DND-41 (cell line): ENCODE measurements at regions not wholly inside any gene's neighbourhood (a gene's known extent, or its start where the extent isn't known, plus 50 kb on each side); places are given as distances from the start of the nearest gene placed in this dataset.

ENCODE experiments used
- EZH2 ChIP-seq: IDR thresholded peaks from 3 replicates; pipeline ENCODE4 v1.6.1; 2012; ENCODE audit warnings: borderline replicate concordance, low read depth, mild to moderate bottlenecking, moderate library complexity, low read length, inconsistent platforms; ENCODE audit not compliant: severe bottlenecking
- TF ChIP-seq, protein P1 (sequence below): IDR thresholded peaks from 2 replicates; pipeline ENCODE4 v1.5.1; 2012; ENCODE audit warnings: borderline replicate concordance, low read length, moderate library complexity, mild to moderate bottlenecking; ENCODE audit not compliant: poor library complexity, severe bottlenecking; ENCODE audit errors: extremely low read depth

GRCh38 chr12:82213761-82214160 lies 144.4 kb downstream of the CCDC59 start:
- TF ChIP-seq, protein P1, sequence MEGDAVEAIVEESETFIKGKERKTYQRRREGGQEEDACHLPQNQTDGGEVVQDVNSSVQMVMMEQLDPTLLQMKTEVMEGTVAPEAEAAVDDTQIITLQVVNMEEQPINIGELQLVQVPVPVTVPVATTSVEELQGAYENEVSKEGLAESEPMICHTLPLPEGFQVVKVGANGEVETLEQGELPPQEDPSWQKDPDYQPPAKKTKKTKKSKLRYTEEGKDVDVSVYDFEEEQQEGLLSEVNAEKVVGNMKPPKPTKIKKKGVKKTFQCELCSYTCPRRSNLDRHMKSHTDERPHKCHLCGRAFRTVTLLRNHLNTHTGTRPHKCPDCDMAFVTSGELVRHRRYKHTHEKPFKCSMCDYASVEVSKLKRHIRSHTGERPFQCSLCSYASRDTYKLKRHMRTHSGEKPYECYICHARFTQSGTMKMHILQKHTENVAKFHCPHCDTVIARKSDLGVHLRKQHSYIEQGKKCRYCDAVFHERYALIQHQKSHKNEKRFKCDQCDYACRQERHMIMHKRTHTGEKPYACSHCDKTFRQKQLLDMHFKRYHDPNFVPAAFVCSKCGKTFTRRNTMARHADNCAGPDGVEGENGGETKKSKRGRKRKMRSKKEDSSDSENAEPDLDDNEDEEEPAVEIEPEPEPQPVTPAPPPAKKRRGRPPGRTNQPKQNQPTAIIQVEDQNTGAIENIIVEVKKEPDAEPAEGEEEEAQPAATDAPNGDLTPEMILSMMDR, result no peak
- no peak for TF ChIP-seq EZH2
